Calu3 (cell line): ENCODE measurements at regions not wholly inside any gene's neighbourhood (a gene's known extent, or its start where the extent isn't known, plus 50 kb on each side); places are given as distances from the start of the nearest gene placed in this dataset.

Experiments used
- BruUV-seq: library from RNA; stranded (reverse); fragments of 400-500 nt; replicated peaks from 2 replicates; lab custom pipeline; 2021; lab: Mats Ljungman, UMichigan
- CTCF ChIA-PET: fragments of 300-600 bp; sonication (Branson Sonifier 250); formaldehyde crosslinking; loops from one replicate; lab custom pipeline; 2022; ENCODE audit warnings: antibody characterized with exemption; lab: Charles Lee
- DNase-seq: peaks from one replicate; pipeline ENCODE4 v3.0.0; 2022
- H3K27ac Mint-ChIP-seq: one replicate; pipeline ENCODE4 v1.8.0; 2022; ENCODE audit warnings: mixed read lengths; ENCODE audit not compliant: unreplicated experiment
- H3K27me3 Mint-ChIP-seq: one replicate; pipeline ENCODE4 v1.8.0; 2022; ENCODE audit warnings: mixed read lengths; ENCODE audit not compliant: unreplicated experiment
- H3K36me3 Mint-ChIP-seq: one replicate; pipeline ENCODE4 v1.8.0; 2022; ENCODE audit warnings: mild to moderate bottlenecking, moderate library complexity, mixed read lengths; ENCODE audit not compliant: insufficient read depth, unreplicated experiment
- H3K4me1 Mint-ChIP-seq: one replicate; pipeline ENCODE4 v1.8.0; 2022; ENCODE audit warnings: mild to moderate bottlenecking, low read depth, mixed read lengths; ENCODE audit not compliant: unreplicated experiment
- H3K4me3 Mint-ChIP-seq: one replicate; pipeline ENCODE4 v1.8.0; 2022; ENCODE audit warnings: mild to moderate bottlenecking, low read depth, moderate library complexity, mixed read lengths; ENCODE audit not compliant: unreplicated experiment
- H3K9me3 Mint-ChIP-seq: one replicate; pipeline ENCODE4 v1.8.0; 2022; ENCODE audit warnings: low read depth, mixed read lengths; ENCODE audit not compliant: unreplicated experiment
- CTCF ChIP-seq: fragments of 200-600 bp; IDR thresholded peaks from one replicate; pipeline ENCODE4 v1.8.0; 2022; ENCODE audit warnings: antibody characterized with exemption; ENCODE audit not compliant: unreplicated experiment
- intact Hi-C: fragments of 100-400 bp; cut with micrococcal nuclease; formaldehyde crosslinking; loops from one replicate; pipeline ENCODE4 v1.10.0; 2022; ENCODE audit not compliant: unreplicated experiment

GRCh38 chr11:92424281-92424680 lies 199.7 kb downstream of the FAT3 start:
- no peaks in the 10 kb centered on the region for H3K27me3 Mint-ChIP-seq
- DNase-seq, result no peak
- no peaks in the 10 kb centered on the region for H3K36me3 Mint-ChIP-seq
- H3K27ac Mint-ChIP-seq, result peak overlapping the region; percentile 54
- CTCF ChIA-PET, result no interaction called here
- H3K4me3 Mint-ChIP-seq, result no peak overlapping the region
- H3K4me1 Mint-ChIP-seq, result no peaks in the 10 kb centered on the region
- no peaks in the 10 kb centered on the region for H3K9me3 Mint-ChIP-seq
- TF ChIP-seq CTCF, result no peak
- intact Hi-C loops, result no loop called here
- no TSS peak for BruUV-seq

GRCh38 chr11:92425127-92425526 lies 200.5 kb downstream of the FAT3 start:
- no peak overlapping the region for H3K4me3 Mint-ChIP-seq
- no peaks in the 10 kb centered on the region for H3K27me3 Mint-ChIP-seq
- H3K27ac Mint-ChIP-seq, result peak overlapping the region; percentile 54
- no TSS peak for BruUV-seq
- no peaks in the 10 kb centered on the region for H3K4me1 Mint-ChIP-seq
- TF ChIP-seq CTCF, result no peak
- intact Hi-C loops, result no loop called here
- DNase-seq, result no peak
- CTCF ChIA-PET, result no interaction called here
- H3K9me3 Mint-ChIP-seq, result peaks cover 4% of the 10 kb centered on the region
- H3K36me3 Mint-ChIP-seq, result no peaks in the 10 kb centered on the region

GRCh38 chr11:92432515-92432914 lies 207.9 kb downstream of the FAT3 start:
- intact Hi-C loops, result no loop called here
- CTCF ChIA-PET, result no interaction called here

GRCh38 chr11:92436034-92436920 lies 211.7 kb downstream of the FAT3 start:
- H3K4me3 Mint-ChIP-seq, result no peak overlapping the region
- no peak for TF ChIP-seq CTCF
- no peak overlapping the region for H3K27ac Mint-ChIP-seq
- no TSS peak for BruUV-seq
- peaks cover 12% of the 10 kb centered on the region for H3K4me1 Mint-ChIP-seq
- H3K27me3 Mint-ChIP-seq, result no peaks in the 10 kb centered on the region
- intact Hi-C loops, result no loop called here
- no peaks in the 10 kb centered on the region for H3K9me3 Mint-ChIP-seq
- DNase-seq, result no peak
- CTCF ChIA-PET, result no interaction called here
- no peaks in the 10 kb centered on the region for H3K36me3 Mint-ChIP-seq

More at GRCh38 chr11:92432515-92432914, 207.9 kb downstream of the FAT3 start:
- peaks cover 4% of the 10 kb centered on the region for H3K9me3 Mint-ChIP-seq
- no TSS peak for BruUV-seq
- H3K36me3 Mint-ChIP-seq, result no peaks in the 10 kb centered on the region
- no peak for TF ChIP-seq CTCF
- H3K27ac Mint-ChIP-seq, result no peak overlapping the region
- no peak for DNase-seq
- no peaks in the 10 kb centered on the region for H3K27me3 Mint-ChIP-seq
- no peaks in the 10 kb centered on the region for H3K4me1 Mint-ChIP-seq
- no peak overlapping the region for H3K4me3 Mint-ChIP-seq
